ENCODE measurements at regions not wholly inside any gene's neighbourhood (a gene's known extent, or its start where the extent isn't known, plus 50 kb on each side); places are given as distances from the start of the nearest gene placed in this dataset.

DNA sequence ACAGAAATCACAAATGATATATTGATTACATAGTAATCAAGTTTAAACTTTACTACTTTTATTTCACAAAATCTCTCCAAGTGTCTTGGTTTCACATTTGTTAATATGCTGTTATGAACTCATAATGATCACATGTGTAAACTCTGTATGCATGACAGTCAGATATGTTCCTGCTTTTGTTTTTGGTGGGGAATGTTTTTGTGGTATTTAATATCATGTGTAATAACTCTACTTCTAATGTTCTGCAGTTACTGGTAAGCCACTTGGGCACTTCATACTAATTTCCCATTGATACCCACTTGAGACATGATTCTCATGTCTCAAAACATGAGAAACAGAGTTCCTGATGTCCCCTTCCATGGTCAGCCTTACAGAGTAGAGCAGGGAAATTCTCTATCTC, 109.1 kb upstream of the INHBA start:
- DNase-seq (ENCODE audit: low spot score) = no peak
- no peak for TF ChIP-seq HNF4A (conservative IDR thresholded peaks at IDR 0.05)
- Histone ChIP-seq H3K4me3 (ENCODE audit: low read depth in 1 of 3, low read length in 3 of 3) (no peak overlapping the region), H3K4me1 (ENCODE audit: control insufficient read depth in 4 of 4, insufficient read depth in 4 of 4, low read length in 3 of 4) (no peaks in the 10 kb centered on the region), H3K9me3 (ENCODE audit: control insufficient read depth in 4 of 4, low read length in 3 of 4) (peaks cover 0 to under 1% (median 0%) of the 10 kb centered on the region in 4 donors), H3K27me3 (ENCODE audit: control insufficient read depth in 4 of 4, insufficient read depth in 4 of 4, low read length in 3 of 4) (peaks cover 0 to 5% (median 0%) of the 10 kb centered on the region in 4 donors), H3K9ac (ENCODE audit: low read depth in 1 of 2, low read length in 2 of 2) (no peak overlapping the region), H3K36me3 (ENCODE audit: control insufficient read depth in 4 of 4, insufficient read depth in 3 of 4, low read depth in 1 of 4, low read length in 3 of 4) (no peaks in the 10 kb centered on the region), H3K27ac (ENCODE audit: low read depth in 1 of 2, low read length in 2 of 2) (no peak overlapping the region)

DNA sequence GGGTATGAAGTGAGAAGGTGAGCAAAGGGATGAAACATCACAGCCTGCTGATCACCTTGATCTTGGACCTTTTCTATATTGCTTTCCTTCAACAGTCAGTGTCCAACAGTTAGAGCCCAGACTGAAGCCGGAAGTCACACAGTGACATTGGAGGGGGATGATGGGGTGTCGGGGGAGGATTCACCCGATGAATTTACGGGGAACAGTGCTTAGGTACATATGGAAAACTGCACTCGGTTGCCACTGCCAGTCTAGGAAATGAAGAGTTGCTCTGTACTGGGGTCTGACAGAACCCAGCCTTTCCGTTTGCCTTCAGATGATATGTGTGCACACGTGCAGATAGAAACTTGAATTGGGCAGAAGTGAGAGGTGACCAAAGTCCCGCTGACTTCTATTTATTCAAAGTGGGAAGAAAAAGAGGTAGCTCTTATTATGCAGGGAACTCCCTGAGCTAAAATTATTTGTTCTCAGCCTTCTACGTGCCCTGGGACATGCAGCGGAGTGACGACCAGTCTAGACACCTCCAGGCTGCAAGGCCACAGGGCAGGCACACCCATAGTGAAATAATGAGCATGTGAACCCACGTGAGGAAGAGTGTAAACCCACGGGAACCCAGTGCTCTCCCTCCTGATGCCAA, 107.2 kb upstream of the INHBA start:
- WGBS = 81% methylated on average over 13 of the region's 13 CpGs
- TF ChIP-seq HNF4A (conservative IDR thresholded peaks at IDR 0.05) = no peak
- no peak for TF ChIP-seq TAF1 (conservative IDR thresholded peaks at IDR 0.05)
- no peak for TF ChIP-seq GABPA (IDR thresholded peaks at IDR 0.05 in 1 of 2, conservative IDR thresholded peaks at IDR 0.05 in 1 of 2)
- no peak for TF ChIP-seq RAD21 (IDR thresholded peaks at IDR 0.05)
- no peak for TF ChIP-seq SP1 (IDR thresholded peaks at IDR 0.05)
- TF ChIP-seq FOXA2 (IDR thresholded peaks at IDR 0.05) = no peak
- TF ChIP-seq NR2F2 (IDR thresholded peaks at IDR 0.05) = no peak
- no peak for TF ChIP-seq FOXA1 (IDR thresholded peaks at IDR 0.05)
- TF ChIP-seq, protein P1, sequence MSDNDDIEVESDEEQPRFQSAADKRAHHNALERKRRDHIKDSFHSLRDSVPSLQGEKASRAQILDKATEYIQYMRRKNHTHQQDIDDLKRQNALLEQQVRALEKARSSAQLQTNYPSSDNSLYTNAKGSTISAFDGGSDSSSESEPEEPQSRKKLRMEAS (IDR thresholded peaks at IDR 0.05) = no peak
- no peak for TF ChIP-seq EGR1 (IDR thresholded peaks at IDR 0.05; ENCODE audit: low read depth in 2 of 2)
- H3K4me3 ChIP-seq (ENCODE audit: low read depth in 1 of 3, low read length in 3 of 3) = no peak overlapping the region
- H3K9me3 ChIP-seq (ENCODE audit: control insufficient read depth in 4 of 4, low read length in 3 of 4) = peaks cover 0 to 4% (median 0%) of the 10 kb centered on the region in 4 donors
- H3K9ac ChIP-seq (ENCODE audit: low read depth in 1 of 2, low read length in 2 of 2) = no peak overlapping the region
- DNase-seq (ENCODE audit: low spot score) = no peak
- H3K27ac ChIP-seq (ENCODE audit: low read depth in 1 of 2, low read length in 2 of 2) = no peak overlapping the region
- no peaks in the 10 kb centered on the region for H3K4me1 ChIP-seq (ENCODE audit: control insufficient read depth in 4 of 4, insufficient read depth in 4 of 4, low read length in 3 of 4)
- H3K27me3 ChIP-seq (ENCODE audit: control insufficient read depth in 4 of 4, insufficient read depth in 4 of 4, low read length in 3 of 4) = peaks cover 0 to 2% (median 0%) of the 10 kb centered on the region in 4 donors
- no peaks in the 10 kb centered on the region for H3K36me3 ChIP-seq (ENCODE audit: control insufficient read depth in 4 of 4, insufficient read depth in 3 of 4, low read depth in 1 of 4, low read length in 3 of 4)

DNA sequence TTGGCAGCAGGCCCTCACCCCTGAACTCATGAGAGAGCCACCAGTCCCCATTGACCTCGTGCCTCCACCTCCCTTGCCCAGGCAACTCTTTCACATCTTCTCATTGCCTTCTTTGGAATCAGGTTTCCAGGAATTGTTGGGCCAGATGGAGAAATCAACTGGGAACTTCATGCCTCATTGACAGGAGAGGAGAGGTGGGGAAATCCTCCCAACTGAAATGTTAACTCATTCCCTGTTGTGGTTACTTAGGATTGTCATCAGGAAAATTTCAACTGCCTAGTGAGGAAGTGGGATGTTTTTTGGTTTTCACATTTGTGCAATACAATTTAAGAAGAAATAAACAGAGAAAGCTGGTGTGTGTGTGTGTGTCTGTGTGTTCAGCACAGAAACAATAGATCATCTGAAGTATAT, 106.6 kb upstream of the INHBA start:
- no peaks in the 10 kb centered on the region for H3K4me1 ChIP-seq (ENCODE audit: control insufficient read depth in 4 of 4, insufficient read depth in 4 of 4, low read length in 3 of 4)
- peaks cover 0 to 4% (median 0%) of the 10 kb centered on the region in 4 donors for H3K9me3 ChIP-seq (ENCODE audit: control insufficient read depth in 4 of 4, low read length in 3 of 4)
- DNase-seq (ENCODE audit: low spot score) = no peak
- no peak overlapping the region for H3K4me3 ChIP-seq (ENCODE audit: low read depth in 1 of 3, low read length in 3 of 3)
- H3K36me3 ChIP-seq (ENCODE audit: control insufficient read depth in 4 of 4, insufficient read depth in 3 of 4, low read depth in 1 of 4, low read length in 3 of 4) = no peaks in the 10 kb centered on the region
- no peak overlapping the region for H3K27ac ChIP-seq (ENCODE audit: low read depth in 1 of 2, low read length in 2 of 2)
- no peak for TF ChIP-seq FOXA2 (IDR thresholded peaks at IDR 0.05)
- no peak for TF ChIP-seq NR2F2 (IDR thresholded peaks at IDR 0.05)
- TF ChIP-seq GABPA (IDR thresholded peaks at IDR 0.05 in 1 of 2, conservative IDR thresholded peaks at IDR 0.05 in 1 of 2) = no peak
- no peak for TF ChIP-seq YY1 (IDR thresholded peaks at IDR 0.05)
- TF ChIP-seq, protein P2, sequence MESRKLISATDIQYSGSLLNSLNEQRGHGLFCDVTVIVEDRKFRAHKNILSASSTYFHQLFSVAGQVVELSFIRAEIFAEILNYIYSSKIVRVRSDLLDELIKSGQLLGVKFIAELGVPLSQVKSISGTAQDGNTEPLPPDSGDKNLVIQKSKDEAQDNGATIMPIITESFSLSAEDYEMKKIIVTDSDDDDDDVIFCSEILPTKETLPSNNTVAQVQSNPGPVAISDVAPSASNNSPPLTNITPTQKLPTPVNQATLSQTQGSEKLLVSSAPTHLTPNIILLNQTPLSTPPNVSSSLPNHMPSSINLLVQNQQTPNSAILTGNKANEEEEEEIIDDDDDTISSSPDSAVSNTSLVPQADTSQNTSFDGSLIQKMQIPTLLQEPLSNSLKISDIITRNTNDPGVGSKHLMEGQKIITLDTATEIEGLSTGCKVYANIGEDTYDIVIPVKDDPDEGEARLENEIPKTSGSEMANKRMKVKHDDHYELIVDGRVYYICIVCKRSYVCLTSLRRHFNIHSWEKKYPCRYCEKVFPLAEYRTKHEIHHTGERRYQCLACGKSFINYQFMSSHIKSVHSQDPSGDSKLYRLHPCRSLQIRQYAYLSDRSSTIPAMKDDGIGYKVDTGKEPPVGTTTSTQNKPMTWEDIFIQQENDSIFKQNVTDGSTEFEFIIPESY (IDR thresholded peaks at IDR 0.05) = no peak
- TF ChIP-seq, protein P3, sequence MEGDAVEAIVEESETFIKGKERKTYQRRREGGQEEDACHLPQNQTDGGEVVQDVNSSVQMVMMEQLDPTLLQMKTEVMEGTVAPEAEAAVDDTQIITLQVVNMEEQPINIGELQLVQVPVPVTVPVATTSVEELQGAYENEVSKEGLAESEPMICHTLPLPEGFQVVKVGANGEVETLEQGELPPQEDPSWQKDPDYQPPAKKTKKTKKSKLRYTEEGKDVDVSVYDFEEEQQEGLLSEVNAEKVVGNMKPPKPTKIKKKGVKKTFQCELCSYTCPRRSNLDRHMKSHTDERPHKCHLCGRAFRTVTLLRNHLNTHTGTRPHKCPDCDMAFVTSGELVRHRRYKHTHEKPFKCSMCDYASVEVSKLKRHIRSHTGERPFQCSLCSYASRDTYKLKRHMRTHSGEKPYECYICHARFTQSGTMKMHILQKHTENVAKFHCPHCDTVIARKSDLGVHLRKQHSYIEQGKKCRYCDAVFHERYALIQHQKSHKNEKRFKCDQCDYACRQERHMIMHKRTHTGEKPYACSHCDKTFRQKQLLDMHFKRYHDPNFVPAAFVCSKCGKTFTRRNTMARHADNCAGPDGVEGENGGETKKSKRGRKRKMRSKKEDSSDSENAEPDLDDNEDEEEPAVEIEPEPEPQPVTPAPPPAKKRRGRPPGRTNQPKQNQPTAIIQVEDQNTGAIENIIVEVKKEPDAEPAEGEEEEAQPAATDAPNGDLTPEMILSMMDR (IDR thresholded peaks at IDR 0.05; ENCODE audit: low read depth, low read length, missing input control) = no peak
- no peak for TF ChIP-seq JUND (IDR thresholded peaks at IDR 0.05)
- TF ChIP-seq EGR1 (IDR thresholded peaks at IDR 0.05; ENCODE audit: low read depth in 2 of 2) = no peak
- no peak for TF ChIP-seq HNF4G (IDR thresholded peaks at IDR 0.05)
- no peak for TF ChIP-seq SP1 (IDR thresholded peaks at IDR 0.05)
- no peak for TF ChIP-seq RAD21 (IDR thresholded peaks at IDR 0.05)
- no peak for TF ChIP-seq TAF1 (conservative IDR thresholded peaks at IDR 0.05)
- no peak for TF ChIP-seq FOXA1 (IDR thresholded peaks at IDR 0.05)
- no peak for TF ChIP-seq RXRA (IDR thresholded peaks at IDR 0.05)
- TF ChIP-seq, protein P4, sequence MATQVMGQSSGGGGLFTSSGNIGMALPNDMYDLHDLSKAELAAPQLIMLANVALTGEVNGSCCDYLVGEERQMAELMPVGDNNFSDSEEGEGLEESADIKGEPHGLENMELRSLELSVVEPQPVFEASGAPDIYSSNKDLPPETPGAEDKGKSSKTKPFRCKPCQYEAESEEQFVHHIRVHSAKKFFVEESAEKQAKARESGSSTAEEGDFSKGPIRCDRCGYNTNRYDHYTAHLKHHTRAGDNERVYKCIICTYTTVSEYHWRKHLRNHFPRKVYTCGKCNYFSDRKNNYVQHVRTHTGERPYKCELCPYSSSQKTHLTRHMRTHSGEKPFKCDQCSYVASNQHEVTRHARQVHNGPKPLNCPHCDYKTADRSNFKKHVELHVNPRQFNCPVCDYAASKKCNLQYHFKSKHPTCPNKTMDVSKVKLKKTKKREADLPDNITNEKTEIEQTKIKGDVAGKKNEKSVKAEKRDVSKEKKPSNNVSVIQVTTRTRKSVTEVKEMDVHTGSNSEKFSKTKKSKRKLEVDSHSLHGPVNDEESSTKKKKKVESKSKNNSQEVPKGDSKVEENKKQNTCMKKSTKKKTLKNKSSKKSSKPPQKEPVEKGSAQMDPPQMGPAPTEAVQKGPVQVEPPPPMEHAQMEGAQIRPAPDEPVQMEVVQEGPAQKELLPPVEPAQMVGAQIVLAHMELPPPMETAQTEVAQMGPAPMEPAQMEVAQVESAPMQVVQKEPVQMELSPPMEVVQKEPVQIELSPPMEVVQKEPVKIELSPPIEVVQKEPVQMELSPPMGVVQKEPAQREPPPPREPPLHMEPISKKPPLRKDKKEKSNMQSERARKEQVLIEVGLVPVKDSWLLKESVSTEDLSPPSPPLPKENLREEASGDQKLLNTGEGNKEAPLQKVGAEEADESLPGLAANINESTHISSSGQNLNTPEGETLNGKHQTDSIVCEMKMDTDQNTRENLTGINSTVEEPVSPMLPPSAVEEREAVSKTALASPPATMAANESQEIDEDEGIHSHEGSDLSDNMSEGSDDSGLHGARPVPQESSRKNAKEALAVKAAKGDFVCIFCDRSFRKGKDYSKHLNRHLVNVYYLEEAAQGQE (IDR thresholded peaks at IDR 0.05) = no peak
- no peaks in the 10 kb centered on the region for H3K27me3 ChIP-seq (ENCODE audit: control insufficient read depth in 4 of 4, insufficient read depth in 4 of 4, low read length in 3 of 4)
- H3K9ac ChIP-seq (ENCODE audit: low read depth in 1 of 2, low read length in 2 of 2) = no peak overlapping the region
- 59% methylated on average over 1 of the region's 1 CpG for WGBS
